NAMALWA (cell line): ENCODE measurements at regions not wholly inside any gene's neighbourhood (a gene's known extent, or its start where the extent isn't known, plus 50 kb on each side); places are given as distances from the start of the nearest gene placed in this dataset.

Experiments
- DNase-seq: peaks from one replicate; pipeline ENCODE4 v3.0.0-alpha.2; 2015; ENCODE audit warnings: low spot score

DNA sequence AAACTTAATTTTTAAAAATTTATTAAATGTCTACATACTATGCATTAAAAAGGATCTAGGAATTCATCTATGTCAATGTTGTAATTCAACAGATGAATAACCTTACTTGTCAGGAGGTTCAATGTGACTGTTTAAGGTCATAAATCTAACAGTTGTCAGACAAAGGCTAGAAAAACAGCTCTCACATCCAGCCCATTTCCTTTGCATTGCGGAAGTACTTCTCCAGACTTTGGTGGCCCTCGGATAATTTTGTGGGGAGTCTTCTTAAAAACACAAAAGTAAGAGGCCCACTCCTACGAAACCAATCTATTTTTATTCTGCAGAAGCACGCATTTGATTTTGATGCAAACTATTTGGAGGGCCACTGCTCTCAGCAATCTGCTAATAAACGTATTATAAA, 122.6 kb upstream of the CHRM3 start:
- DNase-seq = no peak

DNA sequence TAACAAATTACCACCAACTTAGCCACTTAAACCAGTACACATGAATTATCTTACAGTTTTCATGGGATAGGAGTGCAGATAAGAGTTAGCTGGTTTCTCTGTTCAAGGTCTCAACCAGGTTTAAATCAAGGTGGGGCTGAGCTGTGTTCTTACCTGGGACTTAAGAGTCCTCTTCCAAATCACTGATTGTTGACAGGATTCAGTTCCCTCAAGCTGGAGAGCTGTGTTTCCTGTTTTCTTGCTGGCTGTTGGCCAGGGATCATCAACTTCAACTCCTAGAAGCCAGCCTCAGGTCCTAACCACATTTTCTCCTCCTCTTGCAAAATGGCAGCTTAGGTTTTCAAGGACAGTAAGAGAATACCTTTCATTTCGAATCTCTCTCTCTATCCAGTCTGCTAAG, 123.8 kb upstream of the CHRM3 start:
- DNase-seq = no peak

DNA sequence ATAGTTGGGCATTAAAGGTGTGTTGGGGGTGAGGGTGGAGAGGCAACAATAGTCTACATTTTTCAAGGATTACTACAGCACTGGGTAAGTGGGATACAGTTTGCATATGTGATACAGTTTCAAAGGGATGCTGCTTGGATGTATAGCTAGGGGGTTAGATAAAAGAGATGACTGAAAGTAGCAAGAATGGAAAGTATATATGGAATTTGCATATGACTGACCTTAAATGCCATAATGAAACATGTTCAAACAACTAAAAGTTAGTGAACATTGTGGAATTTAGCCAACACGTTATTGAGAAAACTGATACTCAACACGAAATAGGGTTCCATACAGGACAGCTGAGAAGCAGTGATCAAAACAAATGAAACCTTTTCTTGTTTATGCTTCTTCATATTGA, 124.8 kb upstream of the CHRM3 start:
- no peak for DNase-seq

DNA sequence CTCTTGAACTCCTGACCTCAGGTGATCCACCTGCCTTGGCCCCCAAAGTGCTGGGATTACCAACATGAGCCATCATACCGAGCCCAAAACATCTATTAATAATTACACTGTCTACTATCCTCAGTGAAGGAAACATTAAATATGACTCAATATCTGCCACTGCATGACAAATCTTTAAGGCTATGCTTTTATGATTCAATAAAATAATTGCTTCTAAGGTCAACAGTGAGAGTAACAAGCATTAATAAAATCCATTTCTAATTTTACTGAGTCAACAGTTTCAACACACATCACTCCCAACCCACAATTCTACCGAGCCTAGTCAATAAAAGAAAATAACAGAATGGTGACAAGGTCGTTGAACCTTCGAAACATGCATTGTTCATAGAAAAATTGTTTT, 125.5 kb upstream of the CHRM3 start:
- DNase-seq = no peak

DNA sequence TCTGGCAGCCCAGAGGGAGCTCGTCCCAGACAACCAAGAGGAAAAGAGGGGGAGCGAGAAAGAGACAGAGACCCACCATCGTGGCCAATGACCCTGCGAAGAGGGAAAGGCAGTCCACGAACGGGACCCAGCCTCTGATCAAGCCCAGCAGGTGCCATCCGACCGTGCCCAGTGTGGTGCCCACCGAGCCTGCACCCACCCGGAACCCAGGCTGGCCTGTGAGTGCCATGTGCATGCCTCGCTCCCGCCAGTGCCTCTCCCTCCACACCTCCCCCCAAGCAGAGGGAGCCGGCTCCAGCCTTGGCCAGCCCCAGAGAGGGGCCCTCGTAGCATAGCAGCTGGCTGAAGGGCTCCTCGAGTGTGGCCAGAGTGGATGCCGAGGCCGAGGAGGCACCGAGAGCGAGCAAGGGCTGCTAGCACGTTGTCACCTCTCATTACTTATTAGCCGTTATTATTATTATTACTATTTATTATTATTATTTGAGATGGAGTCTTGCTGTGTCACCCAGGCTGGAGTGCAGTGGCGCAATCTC, 130.7 kb upstream of the CHRM3 start:
- no peak for DNase-seq

DNA sequence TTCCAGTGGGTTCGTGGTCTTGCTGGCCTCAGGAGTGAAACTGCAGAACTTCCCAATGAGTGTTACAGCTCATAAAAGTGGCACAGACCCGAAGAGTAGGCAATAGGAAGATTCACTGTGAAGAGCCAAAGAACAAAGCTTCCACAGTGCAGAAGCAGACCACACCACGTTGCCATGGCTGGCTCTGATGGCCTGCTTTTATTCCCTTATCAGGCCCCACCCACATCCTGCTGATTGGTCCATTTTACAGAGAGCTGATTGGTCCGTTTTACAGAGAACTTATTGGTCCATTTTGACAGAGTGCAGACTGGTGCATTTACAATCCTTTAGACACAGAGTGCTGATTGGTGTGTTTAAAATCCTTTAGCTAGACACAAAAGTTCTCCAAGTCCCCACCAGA, 131.4 kb upstream of the CHRM3 start:
- peak; percentile 1 for DNase-seq

DNA sequence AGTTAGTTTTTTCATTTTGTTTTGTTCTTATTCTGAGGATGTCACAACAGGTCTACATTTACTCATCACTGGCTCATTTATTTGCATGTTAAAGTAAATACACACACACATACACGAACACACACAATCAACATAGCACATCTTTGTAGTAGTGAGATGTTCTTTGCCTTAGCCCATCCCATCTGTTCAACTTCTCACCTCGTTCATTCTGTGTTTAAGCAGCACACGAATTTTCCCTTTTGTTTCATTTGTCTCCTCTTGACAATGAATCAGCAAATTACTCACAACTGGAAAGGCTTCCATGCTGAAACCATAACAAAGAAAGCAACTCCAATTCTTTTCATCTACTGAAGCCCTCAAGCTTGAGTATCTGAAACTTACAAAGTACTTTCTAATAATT, 133.3 kb upstream of the CHRM3 start:
- DNase-seq = no peak

DNA sequence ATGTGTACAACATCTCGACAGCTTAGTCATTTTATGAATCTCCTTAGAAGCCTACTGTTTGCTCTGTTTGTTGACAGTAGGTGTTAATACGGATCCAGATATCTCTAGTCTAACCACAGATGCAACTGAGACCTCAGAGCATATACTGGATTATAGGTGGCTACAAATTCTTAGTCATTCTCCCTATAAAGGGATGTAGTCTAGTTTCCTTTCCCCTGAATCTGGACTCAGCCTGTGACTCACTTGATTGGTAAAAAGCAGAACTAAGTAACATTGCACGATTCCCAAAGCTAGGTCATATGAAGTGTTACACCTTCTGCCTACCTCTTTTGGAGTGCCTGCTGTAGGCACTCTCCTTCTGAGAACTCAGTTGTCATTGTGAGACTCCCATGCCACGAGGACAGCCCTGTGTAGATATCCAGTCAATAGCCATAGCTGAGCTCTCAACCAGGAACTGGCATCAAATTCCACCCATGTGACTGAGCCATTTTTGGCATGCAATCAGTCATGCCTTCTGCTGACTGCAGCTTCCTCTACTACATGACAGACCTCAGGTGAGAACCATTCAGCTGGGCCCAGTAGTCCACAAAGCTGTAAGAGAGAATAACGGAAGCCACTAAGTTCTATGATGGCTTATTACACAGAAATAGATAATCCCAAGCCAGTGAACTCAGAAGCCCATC, 135.9 kb upstream of the CHRM3 start:
- no peak for DNase-seq

DNA sequence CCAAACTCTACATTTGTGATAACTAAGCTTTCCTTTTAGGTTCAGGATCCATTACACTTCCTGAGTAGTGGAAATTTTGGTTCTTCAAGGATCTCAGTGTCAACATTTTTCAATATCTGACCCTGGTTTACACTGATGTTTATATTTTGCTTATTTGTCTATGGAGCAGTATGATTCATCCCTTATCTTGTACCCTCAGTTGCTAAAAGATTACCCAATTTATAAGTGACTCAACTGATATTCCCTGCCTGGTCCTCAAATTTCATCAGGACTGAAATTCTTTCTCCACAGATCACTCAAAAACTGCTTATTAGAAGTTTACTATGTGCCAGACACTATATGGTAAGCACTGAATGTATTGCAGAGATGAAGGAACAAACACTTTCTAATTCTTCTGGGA, 139.1 kb upstream of the CHRM3 start:
- no peak for DNase-seq

DNA sequence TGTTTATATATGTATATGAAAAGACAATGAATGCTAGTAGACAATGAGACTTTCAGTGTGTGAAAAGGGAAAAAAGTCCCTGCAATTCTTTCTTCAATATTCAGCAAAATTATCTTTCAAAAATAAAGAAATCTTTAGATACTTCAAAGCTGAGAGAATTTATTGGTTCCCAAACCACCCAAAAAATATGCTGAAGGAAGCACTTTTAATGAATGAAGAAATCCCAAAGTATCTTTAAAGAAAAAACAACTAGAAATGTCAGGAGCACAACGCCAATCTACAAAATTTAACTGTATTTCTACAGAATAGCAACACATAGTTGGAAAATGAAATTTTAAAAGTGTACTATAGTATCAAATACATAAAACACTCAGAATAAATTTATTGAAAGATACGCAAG, 142.3 kb upstream of the CHRM3 start:
- DNase-seq = no peak

DNA sequence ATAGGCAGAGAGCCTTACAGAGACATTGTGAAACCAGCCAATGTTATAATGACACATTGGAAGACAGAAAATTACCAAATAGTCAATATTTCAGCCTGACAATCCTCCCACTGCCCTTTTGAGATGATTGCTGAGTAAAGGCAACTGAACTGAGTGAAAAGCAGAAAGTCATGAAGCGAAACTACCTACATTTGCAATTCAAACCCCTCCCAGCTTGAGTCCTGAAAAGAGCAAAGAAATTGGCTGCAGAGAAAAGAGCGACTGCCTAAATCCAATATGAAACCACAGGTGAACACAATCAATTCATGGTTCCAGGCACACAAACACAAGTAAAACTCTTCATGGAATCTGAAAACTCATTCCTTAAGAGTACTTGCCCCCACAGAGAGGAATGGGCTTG, 143.4 kb upstream of the CHRM3 start:
- no peak for DNase-seq

DNA sequence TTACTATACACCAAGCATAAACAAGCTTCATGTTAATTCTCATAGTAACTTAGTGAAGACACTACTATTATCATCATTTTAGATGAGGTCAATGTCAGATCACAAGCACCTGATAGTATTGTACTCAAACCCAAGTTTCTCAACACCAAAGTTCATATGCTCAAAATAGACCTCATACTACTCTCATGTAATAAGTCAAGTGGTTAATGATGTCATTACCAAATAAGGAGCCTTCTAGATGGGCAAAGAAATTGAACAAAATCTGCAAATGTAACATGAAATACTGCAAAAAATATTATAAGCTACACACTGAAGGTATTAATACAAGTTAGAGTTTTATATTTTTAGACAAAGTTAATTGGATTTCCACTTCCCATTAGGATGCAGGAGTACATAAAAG, 144.0 kb upstream of the CHRM3 start:
- DNase-seq = no peak

DNA sequence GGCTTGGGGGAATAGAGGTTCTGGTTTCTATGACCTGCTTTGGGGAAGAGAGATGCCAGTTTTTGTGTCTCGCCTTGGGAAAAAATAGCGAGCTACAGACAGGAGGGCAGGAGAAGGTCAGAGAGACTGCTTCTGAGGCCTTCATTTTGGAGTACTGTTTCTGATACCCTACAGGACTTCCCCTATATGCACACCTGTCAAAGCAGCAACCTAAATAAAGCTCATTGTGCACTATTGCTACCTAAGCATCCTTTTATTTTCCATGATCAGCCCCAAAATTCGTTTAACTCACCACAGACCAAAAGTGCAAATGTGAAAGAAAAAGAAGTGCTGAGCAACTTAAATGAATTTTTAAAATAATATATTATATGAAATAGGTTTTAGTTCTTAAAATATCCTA, 145.6 kb upstream of the CHRM3 start:
- no peak for DNase-seq

DNA sequence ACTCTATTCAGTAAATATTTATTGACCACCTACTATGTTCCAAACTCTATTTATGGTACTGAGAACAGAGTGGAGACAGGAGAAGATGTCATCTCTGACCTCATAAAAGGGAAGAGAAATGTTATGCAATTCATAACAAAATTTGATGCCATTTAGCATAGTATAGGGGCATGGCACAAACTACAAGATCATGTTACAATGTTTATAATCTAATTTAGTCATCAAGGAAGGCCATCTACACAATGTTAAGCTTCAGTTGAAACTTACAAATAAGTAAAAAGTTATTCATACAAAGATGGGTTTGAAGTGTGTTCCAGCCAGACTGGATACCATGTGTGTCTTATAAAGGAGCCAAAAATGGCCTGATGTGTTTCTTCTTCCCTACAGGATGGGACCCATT, 146.8 kb upstream of the CHRM3 start:
- DNase-seq = no peak

DNA sequence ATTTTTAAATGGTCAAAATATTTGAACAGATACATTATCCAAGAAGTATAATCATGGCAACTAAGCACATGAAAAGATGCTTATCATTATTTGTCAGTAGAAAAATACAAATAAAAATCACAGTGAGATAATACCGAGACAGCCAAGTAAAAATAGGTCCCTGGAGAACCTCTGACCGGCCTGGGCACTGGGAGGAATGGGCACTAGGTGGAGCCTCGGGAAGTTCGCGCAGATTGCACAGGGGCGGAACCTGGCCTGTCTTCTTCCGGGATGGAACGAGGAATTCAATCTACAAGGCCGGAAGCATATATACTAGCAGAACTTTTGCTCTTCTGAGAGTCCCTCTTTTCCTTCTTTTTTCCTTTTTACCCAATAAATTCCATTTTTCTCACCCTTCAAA, 148.5 kb upstream of the CHRM3 start:
- no peak for DNase-seq

DNA sequence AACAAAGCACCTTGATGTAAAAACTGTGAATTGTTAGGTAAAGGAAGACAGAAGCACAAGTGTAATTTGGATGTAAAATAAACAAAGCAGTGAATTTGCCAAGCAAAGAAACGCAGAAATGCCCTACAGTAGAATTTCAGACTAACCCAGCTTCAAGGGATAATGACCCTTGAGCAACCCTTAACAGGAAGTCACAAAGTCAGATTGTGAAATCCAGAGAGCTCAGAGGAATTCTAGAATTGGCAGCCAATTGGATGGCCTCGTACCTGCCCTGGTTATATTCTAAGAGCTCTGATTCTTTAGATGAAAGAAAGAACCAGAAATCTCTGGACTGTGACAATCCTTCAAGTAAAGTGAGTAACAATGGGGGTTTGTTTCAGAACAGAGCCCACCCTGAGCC, 152.7 kb upstream of the CHRM3 start:
- no peak for DNase-seq

DNA sequence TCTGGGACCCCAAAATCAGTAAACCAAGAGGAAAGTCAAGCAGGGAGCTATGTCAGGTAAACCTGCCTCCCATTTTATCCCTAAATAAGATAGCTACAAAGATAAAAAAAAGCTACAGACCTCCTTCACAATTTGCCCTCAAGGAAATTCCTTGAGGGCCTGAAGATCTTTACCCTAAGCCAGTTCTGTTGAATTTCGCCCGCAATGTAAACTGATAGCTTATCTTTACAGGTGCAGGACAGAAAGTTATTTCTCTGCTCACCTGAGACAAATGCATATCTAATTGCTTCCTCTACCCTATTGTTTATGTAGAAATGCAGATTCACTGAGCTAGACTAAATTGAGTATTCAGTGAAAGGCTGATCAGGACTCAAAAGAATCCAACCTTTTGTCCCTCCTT, 153.4 kb upstream of the CHRM3 start:
- DNase-seq = no peak

DNA sequence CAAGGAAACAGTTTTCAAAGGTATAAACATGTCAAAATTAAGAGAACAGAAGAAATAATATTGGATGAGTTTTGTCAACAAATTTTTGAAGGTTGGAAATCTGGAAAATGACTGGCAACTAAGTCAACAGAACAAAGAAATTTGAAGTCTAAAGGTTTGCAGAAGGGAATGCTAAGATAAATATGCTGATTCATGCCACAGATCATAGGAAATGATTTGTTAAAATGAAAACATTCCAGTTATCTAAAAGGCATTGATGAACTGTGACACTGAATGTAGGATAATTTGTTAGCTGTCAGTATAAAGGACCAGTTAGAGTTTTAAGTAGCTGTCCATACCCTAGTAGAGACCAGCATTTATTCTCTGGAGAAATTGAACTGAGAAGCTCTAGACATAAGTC, 157.9 kb upstream of the CHRM3 start:
- DNase-seq = no peak

DNA sequence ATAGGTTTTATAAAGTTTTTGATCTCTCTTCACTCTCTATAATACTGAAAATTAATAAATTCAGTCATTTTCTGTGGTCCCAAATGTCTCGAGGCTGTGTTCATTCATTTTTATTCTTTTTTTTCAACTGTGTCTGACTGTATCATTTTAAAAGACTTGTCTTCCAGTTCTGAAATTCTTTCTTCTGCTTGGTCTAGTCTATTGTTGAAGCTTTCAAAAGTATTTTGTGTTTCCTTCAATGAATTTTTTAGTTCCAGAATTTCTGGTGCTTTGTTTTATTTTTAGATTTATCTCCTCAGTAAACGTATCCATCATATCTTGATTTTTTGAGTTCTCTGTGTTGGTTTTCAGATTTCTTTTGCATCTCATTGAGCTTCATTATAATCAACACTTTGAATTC, 161.0 kb upstream of the CHRM3 start:
- no peak for DNase-seq

DNA sequence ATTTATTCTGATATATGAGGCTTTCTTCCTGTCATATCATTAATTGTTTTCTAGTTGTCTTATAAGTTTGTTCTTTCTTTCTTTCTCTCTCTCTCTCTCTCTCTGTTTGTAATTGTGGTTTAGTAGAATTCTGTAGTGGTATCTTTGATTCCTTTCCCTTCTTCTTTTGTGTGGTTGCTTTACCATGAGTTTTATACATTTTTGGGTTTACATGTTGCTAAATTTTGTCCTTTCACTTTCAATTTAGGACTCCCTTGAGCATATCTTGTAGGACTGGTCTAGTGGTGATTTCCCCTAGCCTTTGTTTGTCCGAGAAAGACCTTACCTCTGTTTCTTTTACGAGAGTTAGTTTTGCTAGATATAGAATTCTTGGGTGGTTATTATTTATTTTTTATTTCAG, 162.3 kb upstream of the CHRM3 start:
- no peak for DNase-seq

DNA sequence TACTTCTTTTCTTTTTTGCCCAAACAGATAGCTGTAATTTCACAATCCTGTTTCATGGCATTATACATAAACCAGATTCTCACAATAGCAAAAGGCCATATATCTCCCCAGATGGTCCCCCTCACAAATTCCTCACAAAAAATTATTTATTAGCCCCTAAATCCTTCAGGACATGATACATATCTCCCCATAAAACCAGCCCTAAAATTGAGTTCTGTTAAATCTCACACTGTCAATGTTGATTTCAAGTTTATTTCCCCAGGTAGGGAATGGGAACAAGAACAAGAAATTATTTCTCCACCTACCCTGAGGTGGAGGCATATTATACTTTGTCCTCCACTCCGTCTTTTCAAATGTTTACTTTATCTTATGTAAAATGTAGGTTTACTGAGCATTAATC, 163.4 kb upstream of the CHRM3 start:
- no peak for DNase-seq

DNA sequence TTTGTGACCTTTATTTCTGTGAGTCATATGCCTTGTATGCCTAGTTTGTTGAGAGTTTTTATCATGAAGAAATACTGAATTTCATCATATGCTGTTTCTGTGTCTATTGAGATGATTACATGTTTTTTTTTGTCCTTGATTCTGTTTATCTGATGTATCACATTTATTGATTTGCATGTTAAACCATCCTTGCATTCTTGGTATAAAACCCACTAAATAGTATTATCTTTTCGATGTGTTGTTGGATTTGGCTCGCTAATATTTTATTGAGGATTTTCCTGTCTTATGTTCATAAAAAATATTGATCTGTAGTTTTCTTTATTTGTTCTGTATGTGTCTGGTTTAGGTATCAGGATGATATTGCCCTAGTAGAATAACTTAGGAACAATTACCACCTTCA, 164.7 kb upstream of the CHRM3 start:
- no peak for DNase-seq

DNA sequence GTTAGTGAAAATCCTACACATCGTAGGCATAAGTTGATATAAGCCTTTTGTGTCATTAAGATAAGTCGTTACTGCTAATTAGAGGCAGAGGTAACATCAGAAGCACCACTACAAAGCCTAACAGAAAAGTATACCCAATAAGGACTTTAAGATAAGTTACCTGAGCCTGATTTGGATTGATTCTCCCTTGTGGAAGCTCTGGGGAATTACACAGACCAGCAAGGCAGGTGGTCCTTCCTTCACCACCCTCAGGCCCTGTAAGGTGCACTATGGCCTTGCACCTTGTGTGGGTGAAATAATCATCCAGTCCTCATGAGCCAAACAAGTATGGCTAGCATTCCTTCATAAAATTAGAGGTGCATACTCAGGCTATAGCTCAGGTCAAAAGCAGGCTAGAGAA, 166.7 kb upstream of the CHRM3 start:
- DNase-seq = no peak

DNA sequence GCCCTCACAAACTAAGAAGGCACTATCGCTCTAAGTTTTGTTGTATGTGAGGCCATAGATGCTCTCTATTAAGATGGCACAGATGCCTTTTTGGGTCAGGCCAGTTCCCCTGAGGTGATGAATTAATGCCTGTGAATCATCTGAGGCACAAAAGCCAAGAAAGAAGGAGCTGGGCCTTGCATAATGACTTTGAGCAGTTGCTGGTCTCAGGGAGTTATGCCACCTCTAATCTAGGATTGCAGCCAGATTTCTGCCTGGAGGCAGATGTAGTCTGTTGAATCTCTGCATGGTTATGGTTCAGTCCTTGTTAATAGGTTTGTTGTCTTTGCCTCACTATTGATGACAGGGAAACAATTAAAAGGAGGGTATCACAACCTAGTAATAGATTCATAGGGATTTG, 168.1 kb upstream of the CHRM3 start:
- no peak for DNase-seq

DNA sequence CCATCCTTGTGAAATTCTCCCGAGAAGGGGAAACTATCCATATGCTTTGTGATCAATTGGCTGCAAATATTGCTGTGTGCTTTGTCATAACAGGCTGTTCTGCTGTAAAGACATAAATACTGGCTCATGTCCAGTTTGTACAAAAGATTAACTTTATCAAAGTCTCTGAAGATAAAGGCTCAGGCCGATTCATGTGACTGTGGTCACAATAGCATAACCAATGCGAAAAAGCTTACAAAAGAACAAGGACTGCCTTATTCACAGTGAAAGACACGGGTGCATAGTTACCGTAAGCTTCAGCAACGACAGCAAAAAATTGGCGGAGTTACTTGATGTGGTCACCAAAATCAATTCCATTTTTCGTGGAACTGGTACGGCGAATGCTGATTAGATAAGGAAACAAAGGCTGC, 173.6 kb upstream of the CHRM3 start:
- no peak for DNase-seq
